Pulmonary artery endothelial cell (primary cell): ENCODE measurements at regions not wholly inside any gene's neighbourhood (a gene's known extent, or its start where the extent isn't known, plus 50 kb on each side); places are given as distances from the start of the nearest gene placed in this dataset.

Experiments used
- DNase-seq: peaks from one replicate; pipeline ENCODE4 v3.0.0-alpha.2; 2011; ENCODE audit warnings: low read depth, low spot score

DNA sequence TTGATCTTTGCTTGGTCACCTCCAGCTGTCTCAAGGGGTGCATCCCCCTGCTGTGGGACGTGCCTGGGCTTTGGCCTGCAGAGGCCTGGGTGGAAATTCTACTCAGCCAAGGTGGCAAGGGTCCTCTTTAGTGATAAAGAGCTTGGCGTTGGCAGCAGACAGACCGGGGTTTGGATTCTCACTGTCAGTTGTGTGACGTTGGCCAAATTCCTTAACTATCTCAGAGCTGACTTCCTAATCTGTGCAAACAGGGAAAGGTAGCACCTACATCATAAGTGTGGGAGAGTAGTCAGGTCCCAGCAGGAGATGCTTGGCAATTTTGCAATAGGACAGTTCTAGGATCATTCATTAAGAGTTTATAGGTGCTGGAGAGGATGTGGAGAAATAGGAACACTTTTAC is 154.3 kb upstream of the GSC start:
- no peak for DNase-seq

DNA sequence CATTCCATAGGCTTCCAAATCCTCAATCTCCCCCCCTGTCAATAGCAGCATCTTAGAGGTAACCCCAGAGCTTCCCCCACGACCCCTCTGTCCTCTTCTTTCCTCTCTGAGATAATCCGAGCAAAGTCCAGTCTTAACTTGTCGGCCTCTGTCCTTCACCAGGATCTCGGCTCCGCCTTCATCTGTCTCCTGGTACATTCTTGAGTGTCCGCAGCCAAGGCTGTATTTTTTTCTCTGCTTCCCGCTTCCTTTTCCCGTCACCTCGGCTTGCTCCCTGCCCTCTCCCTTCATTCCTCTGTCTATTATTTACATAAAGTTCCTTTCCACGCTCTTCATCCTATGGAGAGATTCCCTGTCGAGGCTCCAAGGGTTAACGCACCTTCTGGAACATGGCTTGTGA is 153.9 kb upstream of the GSC start:
- no peak for DNase-seq

DNA sequence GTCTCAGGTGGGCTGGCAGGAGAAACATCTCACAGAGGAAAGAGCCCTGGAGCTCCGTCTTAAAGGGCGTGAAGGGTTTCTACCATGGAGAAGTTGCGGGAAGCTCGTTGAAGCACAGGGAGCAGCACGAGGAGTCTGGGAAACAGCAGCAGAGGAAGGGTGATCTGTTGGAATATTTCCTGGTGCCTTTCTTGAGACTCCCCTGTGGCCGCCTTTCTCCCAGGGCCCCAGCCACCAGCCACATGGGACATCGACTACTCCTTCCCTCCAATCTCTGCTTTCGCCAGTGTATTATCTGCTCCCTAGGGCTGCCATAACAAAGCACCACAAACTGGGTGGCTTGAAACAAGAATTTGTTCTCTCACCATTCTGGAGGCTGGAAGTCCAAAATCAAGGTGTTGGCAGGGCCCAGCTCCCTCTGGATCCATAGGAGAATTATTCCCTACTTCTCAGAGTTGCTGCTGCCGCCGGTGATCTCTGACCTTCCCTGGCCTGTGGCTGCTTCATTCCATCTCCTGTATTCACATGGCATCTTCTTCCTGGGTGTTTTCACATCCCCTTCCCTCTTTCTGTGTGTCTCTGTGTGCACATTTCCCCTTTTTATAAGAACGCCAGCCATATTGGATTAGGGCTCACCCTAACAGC is 152.8 kb upstream of the GSC start:
- DNase-seq = no peak

DNA sequence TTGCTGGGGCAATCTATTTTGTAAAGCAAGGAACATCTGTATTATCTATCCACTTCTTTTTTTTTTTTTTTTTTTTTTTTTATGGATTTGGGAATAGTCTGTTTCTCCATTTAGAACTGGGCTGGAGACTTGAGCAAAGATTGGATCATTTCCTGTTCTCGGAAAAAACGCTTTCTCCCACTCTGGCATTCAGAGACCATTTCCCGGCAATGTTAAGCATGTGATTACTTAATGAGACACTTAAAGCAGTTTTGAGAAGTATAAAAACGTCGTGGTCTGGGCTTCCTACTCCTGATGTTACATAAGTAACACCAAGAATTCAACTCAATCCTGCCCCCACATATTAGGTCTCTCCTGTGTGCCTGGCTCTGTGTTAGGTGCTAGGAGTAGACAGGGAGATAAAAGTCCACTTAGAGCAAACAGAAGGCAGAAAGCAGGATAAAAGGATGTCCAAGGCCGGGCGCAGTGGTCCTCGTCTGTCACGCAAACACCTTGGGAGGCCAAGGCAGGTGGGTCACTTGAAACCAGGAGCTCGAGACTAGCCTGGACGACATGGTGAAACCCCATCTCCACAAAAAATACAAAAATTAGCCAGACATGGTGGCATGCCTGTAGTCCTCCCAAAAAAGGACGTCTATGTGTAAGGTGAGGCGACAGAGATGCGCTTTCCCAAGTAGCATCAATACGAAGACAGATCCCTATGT is 152.1 kb upstream of the GSC start:
- DNase-seq = no peak

DNA sequence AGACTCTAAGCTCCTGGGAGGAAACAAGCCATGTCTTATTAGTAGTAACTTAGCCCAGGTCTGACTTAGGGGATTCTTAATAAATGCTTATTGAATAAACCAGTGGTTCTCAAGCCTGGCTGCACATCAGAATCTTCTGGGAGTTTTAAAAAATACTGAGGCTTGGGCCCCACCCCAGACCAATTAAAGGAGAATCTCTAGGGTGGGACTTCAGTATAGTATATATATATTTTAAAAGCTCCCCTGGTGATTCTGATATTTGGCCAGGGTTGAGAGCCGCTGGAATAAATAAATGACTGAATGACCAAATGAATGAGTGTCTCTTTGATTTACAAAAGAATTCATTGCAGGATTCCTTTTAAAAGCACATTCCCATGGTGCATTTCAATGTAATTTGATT is 151.5 kb upstream of the GSC start:
- DNase-seq = no peak

DNA sequence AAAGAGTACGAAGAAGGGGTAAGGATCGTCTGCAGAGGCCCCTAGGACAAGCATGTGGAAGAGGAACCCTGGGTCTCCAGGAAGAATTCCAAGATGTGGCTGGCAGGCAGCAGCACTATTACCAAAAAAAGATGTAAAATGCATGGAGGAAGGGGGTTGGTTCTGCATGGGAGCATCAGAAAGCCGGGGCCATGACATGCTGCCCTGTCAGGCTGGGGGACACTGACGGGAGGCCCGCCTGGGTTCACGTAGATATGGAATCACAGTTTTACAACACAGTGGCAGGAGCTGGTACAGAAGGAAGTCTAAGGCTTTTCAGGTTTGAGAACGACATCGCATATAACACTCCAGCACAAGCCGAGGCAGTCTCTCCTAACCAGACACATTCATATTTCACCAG is 150.0 kb upstream of the GSC start:
- DNase-seq = no peak

DNA sequence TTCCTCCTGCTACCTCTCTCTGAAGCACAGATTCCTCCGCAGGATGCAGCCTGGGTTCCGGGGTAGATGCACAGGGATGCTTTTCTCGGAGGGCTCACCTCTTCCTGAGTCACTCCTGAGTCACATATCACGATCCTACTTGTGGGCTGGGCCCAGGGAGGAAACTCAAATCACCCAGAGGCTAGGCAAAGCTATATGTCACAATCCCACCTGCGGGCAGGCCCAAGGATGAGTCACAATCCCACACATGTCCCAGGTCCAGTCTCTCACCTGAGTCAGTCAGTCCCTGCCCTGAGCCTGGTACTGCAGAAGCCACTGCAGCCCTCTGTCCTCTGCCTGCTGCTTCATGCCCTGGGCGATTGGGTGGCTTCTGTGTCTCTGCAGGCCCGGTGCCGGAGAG is 149.0 kb upstream of the GSC start:
- DNase-seq = no peak

DNA sequence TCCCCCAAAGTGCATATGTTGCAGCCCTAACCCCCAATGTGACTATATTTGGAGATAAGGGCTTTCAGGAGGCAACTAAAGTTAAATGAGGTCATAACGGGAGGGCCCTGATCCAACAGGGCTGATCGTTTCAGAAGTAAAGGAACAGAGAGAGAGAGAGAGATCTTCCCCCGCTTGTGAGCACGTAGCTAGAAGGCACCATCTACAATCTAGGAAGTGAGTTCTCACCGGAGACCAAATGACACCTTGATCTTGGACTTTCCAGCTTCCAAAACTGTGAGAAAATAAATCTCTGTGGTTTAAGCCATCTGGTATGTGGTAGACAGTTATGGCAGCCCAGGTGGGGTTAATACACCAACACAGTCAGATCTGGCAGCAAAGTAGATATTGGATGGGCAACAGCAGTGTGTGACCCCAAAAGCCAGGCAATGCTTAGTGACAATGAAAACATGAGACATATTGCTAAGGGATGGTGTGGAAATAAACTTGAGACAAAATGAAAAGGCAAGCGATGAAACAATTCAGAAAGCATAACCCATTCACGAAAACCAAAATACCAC is 147.2 kb upstream of the GSC start:
- no peak for DNase-seq

DNA sequence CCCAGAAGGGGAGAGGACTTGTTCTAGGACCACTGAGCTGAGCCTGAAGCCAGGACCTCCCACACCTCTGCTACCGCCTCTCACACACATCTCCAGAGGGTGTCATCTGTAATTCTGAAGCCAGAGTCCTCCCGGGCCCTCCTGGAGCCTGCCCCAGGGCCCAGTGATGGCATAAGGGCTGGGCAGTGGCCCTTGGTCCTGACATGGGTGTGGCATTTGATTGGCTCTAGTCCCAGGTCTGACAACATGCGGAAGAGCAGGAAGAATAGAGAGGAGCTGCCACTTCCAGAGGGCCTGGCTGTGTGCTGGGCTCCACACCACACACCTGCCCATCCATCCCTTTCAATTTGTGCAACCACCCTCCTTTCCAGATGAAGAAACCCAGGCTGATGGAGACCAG is 144.3 kb upstream of the GSC start:
- no peak for DNase-seq

DNA sequence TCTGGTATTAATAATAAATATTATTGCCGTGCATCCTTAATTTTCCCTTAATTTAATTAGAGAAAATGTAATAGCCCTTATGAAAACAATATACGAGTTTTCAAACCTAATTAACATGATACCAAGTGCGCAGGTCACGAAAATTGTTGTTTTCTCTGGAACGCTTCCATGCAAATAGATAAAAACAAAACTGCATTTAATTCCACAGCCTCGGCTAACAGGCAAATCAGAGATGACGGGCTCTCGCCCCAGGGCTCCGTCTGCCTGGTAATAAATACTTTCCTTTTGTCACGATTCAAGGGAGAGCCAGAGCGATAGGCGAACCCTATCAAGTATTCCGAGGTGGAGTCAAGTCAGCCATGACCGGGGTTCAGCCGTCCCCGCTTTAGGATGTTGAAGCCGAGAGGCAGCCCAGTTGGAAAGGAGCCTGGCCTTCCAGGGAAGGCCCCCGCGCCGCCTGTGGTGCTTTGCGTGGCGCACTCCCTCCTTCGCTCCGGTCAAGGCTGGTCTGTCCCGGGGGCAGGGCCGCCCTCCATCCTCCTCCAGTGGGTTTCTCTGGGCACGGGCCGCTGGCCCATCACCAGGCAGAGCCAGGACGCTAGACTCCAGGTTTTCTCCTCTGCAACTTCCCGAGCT is 137.8 kb upstream of the GSC start:
- DNase-seq = no peak

DNA sequence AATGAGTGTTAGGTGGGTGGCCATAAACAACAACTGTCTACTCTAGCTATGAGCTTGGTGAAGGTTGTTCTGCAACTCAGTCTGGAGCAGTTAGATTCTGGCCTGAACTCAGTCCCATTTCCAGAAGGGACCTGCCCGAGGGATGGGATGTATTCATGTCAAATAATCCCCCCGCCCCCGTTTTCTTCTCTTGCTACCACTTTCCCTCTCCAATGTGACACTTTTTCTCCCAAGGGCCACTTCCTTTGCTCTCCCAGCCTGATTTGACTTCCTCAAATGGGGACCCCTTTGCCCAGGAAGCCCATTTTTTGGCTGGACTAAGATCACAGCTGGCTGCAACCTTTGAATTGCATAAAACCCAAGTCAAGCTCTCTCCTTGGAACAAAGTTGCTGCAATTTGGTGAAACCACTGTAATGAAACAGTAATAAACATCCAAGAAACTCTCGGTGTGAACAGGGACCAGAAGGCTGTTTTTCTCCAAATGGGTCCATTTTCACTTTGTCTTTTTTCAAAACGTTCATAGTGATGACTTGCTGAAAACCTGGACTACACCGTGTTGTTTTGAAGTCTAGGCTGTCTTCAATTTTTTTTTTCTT is 137.2 kb upstream of the GSC start:
- DNase-seq = no peak

DNA sequence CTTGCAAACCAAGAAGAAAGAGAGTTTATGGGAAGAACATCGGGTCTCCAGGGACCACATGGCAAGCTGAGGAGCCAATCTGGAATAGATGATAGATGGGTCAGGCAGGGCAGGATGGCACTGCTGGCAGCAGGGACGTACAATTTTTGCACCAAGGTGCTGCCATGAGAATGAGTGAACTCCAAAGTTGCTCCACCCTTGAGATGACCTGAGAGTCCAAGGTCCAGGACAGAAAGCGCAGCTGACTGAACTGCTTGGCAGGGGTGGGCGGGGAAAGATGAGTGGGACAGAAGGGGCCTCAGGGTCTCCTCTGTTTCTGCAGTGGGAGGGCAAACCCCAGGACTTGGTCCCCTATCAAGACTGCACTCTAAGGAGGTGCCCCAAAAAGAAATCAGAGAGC is 136.7 kb upstream of the GSC start:
- no peak for DNase-seq

DNA sequence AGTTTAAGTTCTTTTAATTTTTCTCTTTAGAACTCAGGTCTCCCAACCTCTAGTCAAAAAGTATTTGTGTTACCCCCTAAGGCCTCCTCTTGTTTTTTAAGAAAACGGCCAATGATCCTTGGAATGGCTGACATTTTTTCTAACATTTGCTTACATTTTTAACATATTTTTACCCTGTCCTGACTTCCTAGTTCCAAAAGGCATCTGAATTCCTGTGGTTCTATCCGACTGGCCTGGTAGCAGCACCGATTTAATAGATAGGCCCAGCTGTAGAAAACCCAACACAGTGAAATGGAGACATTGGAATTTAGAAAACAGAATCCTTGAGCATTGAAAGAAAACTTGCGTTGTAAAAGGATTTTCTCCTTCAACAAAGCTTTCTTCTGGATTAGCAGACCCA is 134.7 kb upstream of the GSC start:
- no peak for DNase-seq

DNA sequence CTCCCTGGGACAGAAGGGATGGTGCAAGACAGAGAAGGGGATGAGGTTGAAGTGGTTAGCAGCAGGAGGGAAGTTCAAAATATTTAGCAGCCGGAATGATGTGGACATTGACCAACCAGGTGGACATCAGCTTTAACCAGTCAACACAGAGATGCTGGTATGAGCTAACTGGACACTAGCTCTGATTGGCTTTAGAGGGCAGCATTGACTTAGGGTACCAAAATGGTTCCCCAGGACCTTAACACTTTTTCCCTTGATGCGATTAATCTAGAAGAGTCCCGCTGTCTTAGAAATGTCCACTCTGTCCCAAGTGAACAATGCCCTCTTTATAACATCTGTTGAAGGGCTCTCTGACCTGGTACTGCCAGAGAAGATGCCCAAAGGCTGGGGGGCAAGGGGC is 134.0 kb upstream of the GSC start:
- DNase-seq = no peak

DNA sequence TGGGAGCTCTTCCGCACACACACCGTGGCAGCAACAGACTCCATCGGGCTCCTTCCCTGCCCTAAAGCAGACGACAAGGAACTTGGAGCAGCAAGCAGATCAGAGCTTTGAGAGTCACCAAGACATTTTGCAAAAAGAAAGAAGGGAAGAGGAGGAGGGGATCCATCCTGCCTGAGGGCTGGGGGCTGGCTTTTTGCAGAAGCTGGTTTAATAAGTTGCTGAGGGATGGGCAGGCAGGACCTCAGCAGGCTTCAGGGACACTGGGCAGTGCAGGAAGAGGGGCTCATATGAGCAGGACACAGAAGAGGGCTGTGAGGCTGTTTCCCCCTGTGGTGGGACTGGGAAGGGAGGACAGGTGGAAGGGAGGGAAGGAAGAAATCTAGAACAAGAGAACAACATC is 133.4 kb upstream of the GSC start:
- no peak for DNase-seq

DNA sequence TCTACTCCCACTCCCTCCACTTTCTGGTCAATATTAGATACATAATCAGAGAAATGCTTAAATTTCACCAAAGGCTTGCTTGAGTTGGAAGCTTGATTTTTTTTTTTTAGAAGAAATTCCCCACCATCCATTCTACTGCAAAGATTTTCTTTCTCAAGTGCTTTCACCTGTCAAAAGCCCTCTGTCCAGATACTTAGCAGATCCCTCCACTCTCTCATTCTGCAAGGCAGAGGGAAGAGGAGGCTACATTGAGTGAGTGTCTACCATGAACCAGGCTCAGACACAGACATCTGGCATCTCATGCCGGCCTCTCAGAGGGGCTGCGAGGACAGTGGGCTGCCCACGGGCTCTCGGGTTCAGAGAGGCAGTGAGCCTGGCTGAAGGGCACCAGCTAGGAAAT is 127.6 kb upstream of the GSC start:
- no peak for DNase-seq

DNA sequence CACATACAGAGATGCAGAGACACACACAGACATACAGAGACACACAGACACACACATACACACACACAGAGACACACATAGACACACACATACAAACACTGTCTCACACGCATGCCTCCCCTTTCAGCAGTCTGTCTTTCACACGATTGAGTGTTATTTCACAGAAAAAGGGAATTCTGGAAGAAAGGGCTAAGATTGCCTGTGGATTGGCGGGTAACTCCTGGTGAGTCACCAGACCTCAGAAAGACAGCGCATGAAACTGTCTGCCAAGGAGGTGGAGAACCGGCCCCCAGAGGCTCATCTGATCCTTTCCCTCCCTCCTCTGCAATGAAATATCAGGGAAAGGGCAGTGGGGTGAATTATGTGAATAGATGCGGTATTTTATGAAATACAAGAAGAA is 127.2 kb upstream of the GSC start:
- no peak for DNase-seq

DNA sequence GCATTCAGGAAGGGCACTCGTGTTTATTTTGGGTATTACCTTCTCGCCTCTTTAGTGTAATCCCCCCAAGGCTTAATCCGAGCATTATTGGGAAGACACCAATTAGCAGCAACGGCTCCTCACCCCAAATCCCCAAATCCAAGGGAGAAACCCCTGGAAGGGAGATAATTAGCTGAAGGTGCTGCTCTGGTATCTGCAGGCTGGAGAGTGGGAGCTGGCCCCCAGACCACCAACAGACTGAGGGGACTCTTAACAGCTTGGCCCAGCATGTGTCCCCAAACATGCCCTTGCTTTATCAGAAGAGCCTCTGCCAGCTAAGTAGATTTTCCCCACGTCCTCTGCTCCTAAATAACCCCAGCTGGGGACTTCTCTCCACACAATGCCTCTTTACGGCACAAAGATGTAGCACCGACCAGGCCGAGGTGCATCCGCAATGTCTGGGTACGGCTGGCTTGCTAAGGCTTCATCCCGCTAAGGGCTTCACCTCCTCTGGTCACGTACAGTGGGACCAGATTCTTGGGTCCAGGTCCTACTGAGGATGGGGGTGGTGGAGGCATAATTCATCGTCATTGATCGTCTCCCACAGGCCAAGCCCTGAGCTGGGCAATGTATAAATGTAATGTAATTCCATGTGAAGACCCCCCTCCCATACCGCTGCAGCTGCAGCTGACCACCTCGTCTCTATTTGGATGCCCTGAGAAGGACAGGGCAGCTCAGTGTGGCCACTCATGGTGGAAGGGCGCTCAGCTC is 123.7 kb upstream of the GSC start:
- DNase-seq = no peak

DNA sequence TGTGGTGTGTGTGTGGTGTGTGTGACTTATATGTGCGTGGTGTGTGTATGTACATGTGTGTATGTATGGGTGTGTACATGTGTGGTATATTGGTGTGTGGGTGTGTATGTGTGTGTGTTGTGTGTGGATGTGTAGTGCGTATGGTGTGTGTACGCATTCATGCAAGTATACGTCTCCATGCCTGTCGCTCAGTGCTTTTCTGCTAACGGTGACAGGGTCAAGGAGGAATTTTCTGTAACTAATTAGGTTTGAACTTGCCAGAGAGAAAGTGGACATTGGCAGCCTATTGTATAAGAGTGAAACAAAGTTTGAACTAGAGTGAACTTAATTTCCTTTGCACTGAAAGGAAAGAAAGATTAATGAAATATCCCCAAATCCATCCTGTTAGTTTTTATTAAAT is 120.9 kb upstream of the GSC start:
- no peak for DNase-seq

DNA sequence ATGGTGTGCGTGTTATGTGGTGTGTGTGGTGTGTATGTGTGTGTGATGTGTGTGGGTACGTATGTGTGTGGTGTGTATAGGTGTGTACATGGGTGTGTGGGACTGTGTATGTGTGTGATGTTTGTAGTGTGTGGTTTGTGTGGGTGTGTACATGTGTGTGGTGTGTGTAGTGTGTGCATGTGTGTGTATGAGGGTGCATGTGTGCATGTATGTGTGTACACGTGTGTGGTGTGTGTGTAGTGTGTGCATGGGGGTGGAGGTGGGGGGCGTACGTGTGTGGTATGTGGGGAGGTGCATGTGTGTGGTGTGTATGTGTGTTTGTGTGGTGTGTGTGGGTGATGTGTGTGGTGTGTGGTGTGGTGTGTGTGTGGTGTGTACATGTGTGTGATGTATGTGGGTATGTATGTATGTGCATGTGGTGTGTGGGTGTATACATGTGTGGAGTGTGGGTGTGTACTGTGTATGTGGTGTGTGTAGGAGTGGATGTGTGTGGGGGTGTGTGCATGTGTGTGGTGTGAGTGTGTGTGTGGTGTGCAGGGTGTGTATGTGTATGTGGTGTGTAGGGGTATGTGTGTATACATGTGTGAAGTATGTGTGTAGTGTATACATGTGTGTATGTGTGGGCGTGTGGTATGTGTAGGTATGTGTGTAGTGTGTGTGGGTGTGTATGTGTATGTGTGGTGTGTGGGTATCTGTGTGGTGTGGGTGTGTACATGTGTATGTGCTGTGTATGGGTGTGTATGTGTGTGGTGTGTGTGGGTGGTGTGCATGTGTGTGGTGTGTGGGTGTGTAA is 119.8 kb upstream of the GSC start:
- no peak for DNase-seq

DNA sequence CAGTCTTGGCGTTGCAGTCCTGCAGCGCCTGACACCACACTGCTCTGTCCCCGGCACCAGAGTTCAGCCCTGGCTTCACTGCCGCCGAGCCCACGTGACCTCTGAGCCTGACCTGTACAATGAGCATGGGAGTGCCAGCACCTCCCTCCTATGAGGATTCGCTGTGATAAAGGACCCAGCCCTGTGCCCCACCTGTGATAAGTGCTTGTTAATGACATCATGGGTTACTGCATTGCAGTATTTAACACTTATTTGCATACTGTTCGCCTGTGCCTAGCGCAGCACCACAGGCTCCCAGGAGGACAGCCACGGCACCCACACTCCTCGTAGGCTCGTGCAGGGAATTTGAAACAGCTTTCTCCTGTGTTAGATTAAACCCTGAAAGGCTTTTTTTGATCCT is 118.2 kb upstream of the GSC start:
- no peak for DNase-seq
